HEK293T (cell line): ENCODE measurements at regions not wholly inside any gene's neighbourhood (a gene's known extent, or its start where the extent isn't known, plus 50 kb on each side); places are given as distances from the start of the nearest gene placed in this dataset.

Experiments
- CTCF ChIA-PET: fragments of 350-600 bp; formaldehyde crosslinking; extraction: SDS; loops from one replicate; lab custom pipeline; 2021; ENCODE audit warnings: antibody characterized with exemption, inconsistent platforms; lab: Yijun Ruan, JAX
- POLR2A ChIA-PET: fragments of 350-600 bp; formaldehyde crosslinking; extraction: SDS; loops from one replicate; lab custom pipeline; 2020; ENCODE audit warnings: antibody characterized with exemption, inconsistent platforms; lab: Yijun Ruan, JAX
- DNase-seq: peaks from one replicate; pipeline ENCODE4 v3.0.0; 2012; ENCODE audit warnings: mixed read lengths; ENCODE audit errors: extremely low spot score
- ARNT ChIP-seq: fragments of 450-650 bp; IDR thresholded peaks from 2 replicates; pipeline ENCODE4 v1.6.1; 2017; ENCODE audit warnings: mild to moderate bottlenecking
- BHLHE40 ChIP-seq: fragments of 450-650 bp; IDR thresholded peaks from 2 replicates; pipeline ENCODE4 v1.6.1; 2016; ENCODE audit warnings: mild to moderate bottlenecking, moderate library complexity, borderline replicate concordance
- CTBP1 ChIP-seq: fragments of 450-650 bp; IDR thresholded peaks from 2 replicates; pipeline ENCODE4 v1.6.1; 2016; ENCODE audit warnings: borderline replicate concordance
- ELF4 ChIP-seq: fragments of 450-650 bp; IDR thresholded peaks from 2 replicates; pipeline ENCODE4 v1.6.1; 2017; ENCODE audit warnings: antibody characterized with exemption
- FOXA1 ChIP-seq: fragments of 450-650 bp; IDR thresholded peaks from 2 replicates; pipeline ENCODE4 v1.6.1; 2016; ENCODE audit warnings: mild to moderate bottlenecking
- FOXK2 ChIP-seq: fragments of 450-650 bp; IDR thresholded peaks from 2 replicates; pipeline ENCODE4 v1.6.1; 2016; ENCODE audit warnings: mild to moderate bottlenecking
- FOXM1 ChIP-seq: fragments of 450-650 bp; IDR thresholded peaks from 2 replicates; pipeline ENCODE4 v1.6.1; 2017; ENCODE audit warnings: mild to moderate bottlenecking, borderline replicate concordance
- HDGF ChIP-seq: fragments of 450-650 bp; IDR thresholded peaks from 2 replicates; pipeline ENCODE4 v1.6.1; 2017; ENCODE audit warnings: antibody characterized with exemption, borderline replicate concordance
- L3MBTL2 ChIP-seq: fragments of 450-650 bp; conservative IDR thresholded peaks from 2 replicates; pipeline ENCODE4 v1.6.1; 2016; ENCODE audit warnings: mild to moderate bottlenecking
- LEF1 ChIP-seq: fragments of 450-650 bp; IDR thresholded peaks from 2 replicates; pipeline ENCODE4 v1.6.1; 2017; ENCODE audit warnings: mild to moderate bottlenecking, borderline replicate concordance
- NFRKB ChIP-seq: fragments of 450-650 bp; IDR thresholded peaks from 2 replicates; pipeline ENCODE4 v1.6.1; 2016; ENCODE audit warnings: mild to moderate bottlenecking, moderate library complexity
- SP1 ChIP-seq: fragments of 450-650 bp; IDR thresholded peaks from 2 replicates; pipeline ENCODE4 v1.6.1; 2017
- SUZ12 ChIP-seq: fragments of 450-650 bp; IDR thresholded peaks from 2 replicates; pipeline ENCODE4 v1.6.1; 2016; ENCODE audit warnings: mild to moderate bottlenecking
- TARDBP ChIP-seq: fragments of 450-650 bp; IDR thresholded peaks from 2 replicates; pipeline ENCODE4 v1.6.1; 2016
- ZNF384 ChIP-seq: fragments of 450-650 bp; IDR thresholded peaks from 2 replicates; pipeline ENCODE4 v1.6.1; 2016
- TF ChIP-seq, protein P1 (sequence below): fragments of 450-650 bp; IDR thresholded peaks from 2 replicates; pipeline ENCODE4 v1.6.1; 2016

GRCh38 chr12:88662961-88663360 lies 82.7 kb upstream of the KITLG start:
- ChIA-PET CTCF (no interaction called here), POLR2A (no interaction called here)
- TF ChIP-seq ELF4: no peak
- no peak for TF ChIP-seq SP1
- no peak for TF ChIP-seq TARDBP
- TF ChIP-seq L3MBTL2: no peak
- TF ChIP-seq ZNF384: no peak
- no peak for TF ChIP-seq NFRKB
- TF ChIP-seq FOXA1: no peak
- no peak for TF ChIP-seq SUZ12
- no peak for TF ChIP-seq FOXM1

DNA sequence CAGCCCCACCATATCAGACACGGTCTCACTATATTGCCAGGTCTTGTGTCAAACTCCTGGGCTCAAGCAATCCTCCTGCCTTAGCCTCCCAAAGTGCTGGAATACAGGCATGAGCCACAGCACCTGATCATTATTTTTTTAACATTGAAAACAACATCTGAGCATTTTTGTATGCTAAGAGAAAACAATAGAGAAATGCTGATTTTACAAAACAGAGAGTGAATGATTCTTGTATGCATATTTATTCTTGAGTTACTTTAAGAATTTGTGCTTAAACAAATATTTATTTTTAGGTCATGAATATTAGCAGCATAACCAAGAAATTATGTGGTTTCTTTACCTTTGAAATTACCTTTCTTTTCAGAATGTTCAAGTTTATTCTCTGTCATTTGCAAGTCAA lies 81.8 kb upstream of the KITLG start:
- CTCF ChIA-PET: no interaction called here

More at GRCh38 chr12:88662961-88663360, 82.7 kb upstream of the KITLG start:
- no peak for DNase-seq

GRCh38 chr12:88658009-88658408 lies 77.7 kb upstream of the KITLG start:
- ChIA-PET CTCF (no interaction called here), POLR2A (no interaction called here)
- no peak for DNase-seq
- no peak for TF ChIP-seq SP1
- TF ChIP-seq ZNF384: no peak
- no peak for TF ChIP-seq SUZ12
- TF ChIP-seq CTBP1: no peak
- TF ChIP-seq LEF1: no peak
- no peak for TF ChIP-seq FOXA1
- TF ChIP-seq HDGF: no peak
- TF ChIP-seq L3MBTL2: no peak
- TF ChIP-seq ARNT: no peak
- TF ChIP-seq ELF4: no peak
- TF ChIP-seq FOXM1: no peak
- no peak for TF ChIP-seq BHLHE40
- no peak for TF ChIP-seq NFRKB

More for the DNA sequence above, 81.8 kb upstream of the KITLG start:
- POLR2A ChIA-PET: no interaction called here
- no peak for DNase-seq
- no peak for TF ChIP-seq SUZ12

DNA sequence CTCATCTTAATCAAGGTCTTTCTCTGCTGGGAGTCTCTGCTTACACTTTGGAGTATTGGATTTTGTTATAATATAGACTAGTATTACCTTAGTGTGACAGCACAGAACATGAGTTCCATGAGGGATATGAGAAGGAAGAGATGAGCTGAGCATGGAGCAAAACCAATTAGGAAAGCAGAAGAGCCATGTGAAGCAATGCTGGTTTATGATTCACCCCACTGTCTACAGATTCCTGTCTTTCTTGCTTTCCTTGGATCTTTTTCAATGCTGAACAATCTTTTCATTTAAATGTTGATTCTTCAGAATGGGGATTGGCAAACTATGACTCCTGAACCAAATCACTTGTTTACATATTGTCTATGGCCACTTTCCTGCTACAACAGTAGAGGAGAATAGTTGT lies 70.4 kb upstream of the KITLG start:
- POLR2A ChIA-PET: no interaction called here
- TF ChIP-seq FOXK2 (no peak), ARNT (no peak), ELF4 (no peak), CTBP1 (no peak), BHLHE40 (no peak), FOXM1 (no peak), HDGF (no peak), L3MBTL2 (no peak), LEF1 (no peak), TARDBP (no peak), NFRKB (no peak), SP1 (no peak), SUZ12 (no peak), FOXA1 (no peak), ZNF384 (no peak)
- TF ChIP-seq, protein P1, sequence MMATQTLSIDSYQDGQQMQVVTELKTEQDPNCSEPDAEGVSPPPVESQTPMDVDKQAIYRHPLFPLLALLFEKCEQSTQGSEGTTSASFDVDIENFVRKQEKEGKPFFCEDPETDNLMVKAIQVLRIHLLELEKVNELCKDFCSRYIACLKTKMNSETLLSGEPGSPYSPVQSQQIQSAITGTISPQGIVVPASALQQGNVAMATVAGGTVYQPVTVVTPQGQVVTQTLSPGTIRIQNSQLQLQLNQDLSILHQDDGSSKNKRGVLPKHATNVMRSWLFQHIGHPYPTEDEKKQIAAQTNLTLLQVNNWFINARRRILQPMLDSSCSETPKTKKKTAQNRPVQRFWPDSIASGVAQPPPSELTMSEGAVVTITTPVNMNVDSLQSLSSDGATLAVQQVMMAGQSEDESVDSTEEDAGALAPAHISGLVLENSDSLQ: no peak
- DNase-seq: no peak
- CTCF ChIA-PET: no interaction called here

DNA sequence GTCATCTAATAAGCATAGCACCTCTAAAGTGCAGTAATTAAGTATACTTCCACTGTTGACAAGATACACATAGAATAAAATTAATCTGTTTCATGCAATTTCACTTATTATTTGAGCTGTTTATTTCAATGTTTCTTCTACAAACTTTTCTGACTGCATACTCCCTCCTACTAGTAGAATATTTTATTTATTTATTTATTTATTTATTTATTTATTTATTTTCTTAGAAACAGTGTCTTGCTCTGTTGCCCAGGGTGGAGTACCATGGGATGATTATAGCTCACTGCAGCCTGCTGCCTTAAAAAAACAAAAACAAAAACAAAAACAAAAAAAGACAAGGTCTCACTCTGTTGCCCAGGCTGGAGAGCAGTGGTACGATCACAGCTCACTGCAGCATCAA lies 68.4 kb upstream of the KITLG start:
- ChIA-PET POLR2A (no interaction called here), CTCF (interaction anchor here (0.6 kb wide), 1 partner anchor 496 kb away, joined by 3 read pairs; no protein-coding TSS in a partner anchor)
- TF ChIP-seq SUZ12 (no peak), ELF4 (no peak), CTBP1 (no peak), L3MBTL2 (no peak), LEF1 (no peak), HDGF (no peak), ARNT (no peak), TARDBP (no peak), BHLHE40 (no peak), ZNF384 (no peak)
- TF ChIP-seq, protein P1: no peak
- DNase-seq: no peak

DNA sequence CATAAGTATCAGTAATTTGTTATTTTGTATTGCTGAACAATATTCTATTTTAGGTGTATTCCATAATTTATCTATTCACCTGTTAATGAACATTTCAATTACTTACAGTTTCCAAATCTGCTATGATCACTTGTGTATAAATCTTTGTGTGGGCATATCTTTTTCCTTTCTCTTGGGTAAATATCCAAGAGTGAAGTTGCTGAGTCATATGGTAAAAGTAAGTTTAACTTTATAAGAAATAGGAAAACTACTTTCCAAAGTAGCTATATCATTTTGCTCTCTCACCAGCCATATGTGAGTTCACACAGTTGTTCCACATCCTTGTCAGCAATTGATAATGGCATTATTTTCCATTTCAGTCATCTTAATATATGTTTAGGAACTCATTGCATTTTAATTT lies 66.6 kb upstream of the KITLG start:
- DNase-seq: no peak
- POLR2A ChIA-PET: no interaction called here
- CTCF ChIA-PET: no interaction called here
- no peak for TF ChIP-seq CTBP1
- no peak for TF ChIP-seq FOXK2
- no peak for TF ChIP-seq SUZ12
- no peak for TF ChIP-seq ARNT
- TF ChIP-seq NFRKB: no peak
- no peak for TF ChIP-seq L3MBTL2
- TF ChIP-seq, protein P1: no peak
- no peak for TF ChIP-seq HDGF
- TF ChIP-seq FOXA1: no peak
- TF ChIP-seq LEF1: no peak
- TF ChIP-seq FOXM1: no peak

DNA sequence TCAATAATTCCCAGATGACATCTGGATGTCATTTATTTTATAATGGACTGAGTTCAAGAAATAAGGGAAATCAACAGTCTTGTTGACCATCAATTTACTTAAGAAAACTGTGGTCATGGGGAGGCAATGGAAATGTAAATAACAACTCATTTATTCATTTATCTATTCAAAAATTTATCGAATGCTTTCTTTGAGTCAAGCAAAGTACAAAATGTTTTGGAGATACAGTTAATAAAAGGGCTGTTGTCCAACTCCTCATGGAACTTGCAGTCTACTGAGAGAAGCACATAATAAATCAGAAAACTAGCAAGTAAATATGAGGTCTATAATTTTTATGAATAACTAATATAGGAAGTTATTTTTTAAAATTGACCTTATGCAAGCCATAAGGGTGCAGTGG lies 65.5 kb upstream of the KITLG start:
- CTCF ChIA-PET: no interaction called here
- no peak for TF ChIP-seq NFRKB
- no peak for TF ChIP-seq FOXA1
- no peak for TF ChIP-seq CTBP1
- no peak for TF ChIP-seq SUZ12
- no peak for TF ChIP-seq BHLHE40
- TF ChIP-seq TARDBP: no peak
- no peak for TF ChIP-seq SP1
- no peak for TF ChIP-seq FOXM1
- TF ChIP-seq LEF1: no peak
- TF ChIP-seq FOXK2: no peak
- TF ChIP-seq ELF4: no peak
- TF ChIP-seq ARNT: no peak
- TF ChIP-seq L3MBTL2: no peak
- no peak for TF ChIP-seq ZNF384
- TF ChIP-seq HDGF: no peak
- TF ChIP-seq, protein P1: no peak

More for the DNA sequence above, 65.5 kb upstream of the KITLG start:
- POLR2A ChIA-PET: no interaction called here
- no peak for DNase-seq
